H9 (cell line): ENCODE measurements at regions not wholly inside any gene's neighbourhood (a gene's known extent, or its start where the extent isn't known, plus 50 kb on each side); places are given as distances from the start of the nearest gene placed in this dataset.

Experiments used
- DNase-seq: peaks from one replicate; pipeline ENCODE4 v3.0.0-alpha.2; 2017
- H2AFZ ChIP-seq: one replicate; pipeline ENCODE4 v1.6.1; 2013; ENCODE audit warnings: mild to moderate bottlenecking, low read length, control low read depth, moderate library complexity
- H2AK5ac ChIP-seq: 2 replicates; pipeline ENCODE4 v1.6.1; 2013; ENCODE audit warnings: low read length, control low read depth, mixed read lengths; ENCODE audit not compliant: insufficient read length
- H2BK120ac ChIP-seq: one replicate; pipeline ENCODE4 v1.6.1; 2013; ENCODE audit warnings: low read depth, mild to moderate bottlenecking, low read length, control low read depth, inconsistent platforms; ENCODE audit not compliant: poor library complexity, severe bottlenecking
- H2BK12ac ChIP-seq: 2 replicates; pipeline ENCODE4 v1.6.1; 2013; ENCODE audit warnings: low read length, control low read depth, mixed read lengths, low read depth; ENCODE audit not compliant: insufficient read length
- H2BK15ac ChIP-seq: 2 replicates; pipeline ENCODE4 v1.6.1; 2013; ENCODE audit warnings: low read depth, low read length, control low read depth
- H2BK20ac ChIP-seq: one replicate; pipeline ENCODE4 v1.6.1; 2013; ENCODE audit warnings: low read depth, mild to moderate bottlenecking, low read length, control low read depth, inconsistent platforms; ENCODE audit not compliant: poor library complexity, severe bottlenecking
- H2BK5ac ChIP-seq: 2 replicates; pipeline ENCODE4 v1.6.1; 2013; ENCODE audit warnings: low read length, control low read depth, mixed read lengths; ENCODE audit not compliant: insufficient read length
- H3K14ac ChIP-seq: 2 replicates; pipeline ENCODE4 v1.6.1; 2013; ENCODE audit warnings: low read length, control low read depth; ENCODE audit not compliant: insufficient read depth
- H3K18ac ChIP-seq: 2 replicates; pipeline ENCODE4 v1.6.1; 2013; ENCODE audit warnings: low read depth, mild to moderate bottlenecking, mixed read lengths, low read length, control low read depth; ENCODE audit not compliant: insufficient read length
- H3K23ac ChIP-seq: 2 replicates; pipeline ENCODE4 v1.6.1; 2013; ENCODE audit warnings: low read length, control low read depth, mixed read lengths, low read depth; ENCODE audit not compliant: insufficient read length
- H3K23me2 ChIP-seq: 2 replicates; pipeline ENCODE4 v1.6.1; 2013; ENCODE audit warnings: low read depth, mild to moderate bottlenecking, mixed read lengths, low read length, control low read depth; ENCODE audit not compliant: insufficient read length, poor library complexity, severe bottlenecking
- H3K27ac ChIP-seq: 2 replicates; pipeline ENCODE4 v1.5.1; 2013; ENCODE audit warnings: low read length, control low read depth, mixed read lengths, low read depth; ENCODE audit not compliant: insufficient read length
- H3K27me3 ChIP-seq: 2 replicates; pipeline ENCODE4 v1.6.1; 2013; ENCODE audit warnings: low read length, control low read depth, inconsistent platforms; ENCODE audit not compliant: insufficient read depth
- H3K4ac ChIP-seq: 2 replicates; pipeline ENCODE4 v1.6.1; 2013; ENCODE audit warnings: low read depth, mild to moderate bottlenecking, control low read depth, inconsistent platforms, low read length, moderate library complexity
- H3K4me1 ChIP-seq: 2 replicates; pipeline ENCODE4 v1.6.1; 2013; ENCODE audit warnings: low read length, control low read depth, inconsistent platforms; ENCODE audit not compliant: insufficient read depth
- H3K4me2 ChIP-seq: 2 replicates; pipeline ENCODE4 v1.6.1; 2013; ENCODE audit warnings: low read length, control low read depth, mixed read lengths; ENCODE audit not compliant: insufficient read length, insufficient read depth
- H3K56ac ChIP-seq: 2 replicates; pipeline ENCODE4 v1.6.1; 2013; ENCODE audit warnings: low read depth, mild to moderate bottlenecking, mixed read lengths, low read length, control low read depth; ENCODE audit not compliant: insufficient read length
- H3K79me1 ChIP-seq: 2 replicates; pipeline ENCODE4 v1.6.1; 2013; ENCODE audit warnings: low read depth, mild to moderate bottlenecking, moderate library complexity, low read length, control low read depth, inconsistent platforms; ENCODE audit not compliant: insufficient read depth, poor library complexity, severe bottlenecking
- H3K79me2 ChIP-seq: 2 replicates; pipeline ENCODE4 v1.6.1; 2013; ENCODE audit warnings: low read length, control low read depth, inconsistent platforms; ENCODE audit not compliant: insufficient read depth
- H3K9ac ChIP-seq: 2 replicates; pipeline ENCODE4 v1.6.1; 2013; ENCODE audit warnings: low read length, control low read depth, mixed read lengths; ENCODE audit not compliant: insufficient read length; ENCODE audit errors: extremely low read depth
- H3K9me3 ChIP-seq: one replicate; pipeline ENCODE4 v1.6.1; 2013; ENCODE audit warnings: low read depth, low read length, inconsistent platforms; ENCODE audit not compliant: control insufficient read depth
- H3T11ph ChIP-seq: one replicate; pipeline ENCODE4 v1.6.1; 2013; ENCODE audit warnings: mild to moderate bottlenecking, low read length, control low read depth, inconsistent platforms
- H4K20me1 ChIP-seq: one replicate; pipeline ENCODE4 v1.6.1; 2013; ENCODE audit not compliant: control insufficient read depth, insufficient read length, insufficient read depth
- H4K5ac ChIP-seq: 2 replicates; pipeline ENCODE4 v1.6.1; 2013; ENCODE audit warnings: low read depth, mild to moderate bottlenecking, mixed read lengths, low read length, control low read depth; ENCODE audit not compliant: insufficient read length
- H4K8ac ChIP-seq: replicated peaks from 2 replicates; pipeline ENCODE4 v1.6.1; 2013; ENCODE audit warnings: low read length, control low read depth, mixed read lengths, low read depth; ENCODE audit not compliant: insufficient read length
- H4K91ac ChIP-seq: 2 replicates; pipeline ENCODE4 v1.6.1; 2013; ENCODE audit warnings: low read depth, mild to moderate bottlenecking, moderate library complexity, mixed read lengths, low read length, control low read depth; ENCODE audit not compliant: insufficient read length
- H3K27ac Mint-ChIP-seq, 3 experiments: 2 replicates in 2 of 3; 3 replicates in 1 of 3; pipeline ENCODE4 v1.8.0; 2020 to 2021; ENCODE audit warnings: mixed read lengths in 3 of 3, mild to moderate bottlenecking in 1 of 3, moderate library complexity in 1 of 3
- H3K27me3 Mint-ChIP-seq: 2 replicates; pipeline ENCODE4 v1.8.0; 2021; ENCODE audit warnings: low read depth, mild to moderate bottlenecking, moderate library complexity, mixed read lengths
- H3K36me3 Mint-ChIP-seq, 3 experiments: 2 replicates in 2 of 3; 3 replicates in 1 of 3; pipeline ENCODE4 v1.8.0; 2020 to 2021; ENCODE audit warnings: low read depth in 3 of 3, mixed read lengths in 3 of 3; ENCODE audit not compliant: insufficient read depth in 1 of 3
- H3K4me1 Mint-ChIP-seq, 2 experiments: 2 replicates each; pipeline ENCODE4 v1.8.0; 2020; ENCODE audit warnings: mixed read lengths in 2 of 2
- H3K4me3 Mint-ChIP-seq, 2 experiments: 2 replicates in 1 of 2; 3 replicates in 1 of 2; pipeline ENCODE4 v1.8.0; 2020 to 2021; ENCODE audit warnings: mild to moderate bottlenecking in 2 of 2, mixed read lengths in 2 of 2, moderate library complexity in 1 of 2
- H3K9me3 Mint-ChIP-seq, 2 experiments: 2 replicates in 1 of 2; 3 replicates in 1 of 2; pipeline ENCODE4 v1.8.0; 2020; ENCODE audit warnings: mild to moderate bottlenecking in 2 of 2, mixed read lengths in 2 of 2, moderate library complexity in 1 of 2
- TF ChIP-seq, protein P1 (sequence below): fragments of 200-600 bp; sonication (generic); conservative IDR thresholded peaks from 3 replicates; pipeline ENCODE4 v1.8.0; 2021; ENCODE audit warnings: antibody characterized with exemption, mild to moderate bottlenecking

- H4K5ac ChIP-seq = no peak overlapping the region
- H4K91ac ChIP-seq = no peak overlapping the region
- no peak overlapping the region for H3K23ac ChIP-seq
- no peak overlapping the region for H3K4ac ChIP-seq
- no peaks in the 10 kb centered on the region for H3K79me2 ChIP-seq
- no peak overlapping the region for H3T11ph ChIP-seq
- Mint-ChIP-seq H3K9me3 (peaks cover 3% of the 10 kb centered on the region in 2 experiments; a peak in 3 of 5 replicates), H3K27me3 (no peaks in the 10 kb centered on the region), H3K27ac (no peak overlapping the region), H3K36me3 (no peaks in the 10 kb centered on the region), H3K4me1 (no peaks in the 10 kb centered on the region), H3K4me3 (no peak overlapping the region)
- no peaks in the 10 kb centered on the region for H3K79me1 ChIP-seq
- DNase-seq = no peak
- H3K4me2 ChIP-seq = no peak overlapping the region
- no peak overlapping the region for H3K18ac ChIP-seq
- no peaks in the 10 kb centered on the region for H3K27me3 ChIP-seq
- H2BK120ac ChIP-seq = no peak overlapping the region
- H4K20me1 ChIP-seq = no peaks in the 10 kb centered on the region
- no peak overlapping the region for H2BK15ac ChIP-seq
- H3K9ac ChIP-seq = no peak overlapping the region
- H2BK5ac ChIP-seq = no peak overlapping the region
- H2BK20ac ChIP-seq = no peak overlapping the region
- TF ChIP-seq, protein P1, sequence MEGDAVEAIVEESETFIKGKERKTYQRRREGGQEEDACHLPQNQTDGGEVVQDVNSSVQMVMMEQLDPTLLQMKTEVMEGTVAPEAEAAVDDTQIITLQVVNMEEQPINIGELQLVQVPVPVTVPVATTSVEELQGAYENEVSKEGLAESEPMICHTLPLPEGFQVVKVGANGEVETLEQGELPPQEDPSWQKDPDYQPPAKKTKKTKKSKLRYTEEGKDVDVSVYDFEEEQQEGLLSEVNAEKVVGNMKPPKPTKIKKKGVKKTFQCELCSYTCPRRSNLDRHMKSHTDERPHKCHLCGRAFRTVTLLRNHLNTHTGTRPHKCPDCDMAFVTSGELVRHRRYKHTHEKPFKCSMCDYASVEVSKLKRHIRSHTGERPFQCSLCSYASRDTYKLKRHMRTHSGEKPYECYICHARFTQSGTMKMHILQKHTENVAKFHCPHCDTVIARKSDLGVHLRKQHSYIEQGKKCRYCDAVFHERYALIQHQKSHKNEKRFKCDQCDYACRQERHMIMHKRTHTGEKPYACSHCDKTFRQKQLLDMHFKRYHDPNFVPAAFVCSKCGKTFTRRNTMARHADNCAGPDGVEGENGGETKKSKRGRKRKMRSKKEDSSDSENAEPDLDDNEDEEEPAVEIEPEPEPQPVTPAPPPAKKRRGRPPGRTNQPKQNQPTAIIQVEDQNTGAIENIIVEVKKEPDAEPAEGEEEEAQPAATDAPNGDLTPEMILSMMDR = no peak
- H3K56ac ChIP-seq = no peak overlapping the region
- H2AK5ac ChIP-seq = no peak overlapping the region
- no peak overlapping the region for H2AFZ ChIP-seq
- H4K8ac ChIP-seq = no peak overlapping the region
- no peaks in the 10 kb centered on the region for H3K23me2 ChIP-seq
- H3K9me3 ChIP-seq = no peaks in the 10 kb centered on the region
- no peaks in the 10 kb centered on the region for H3K4me1 ChIP-seq
- no peak overlapping the region for H3K14ac ChIP-seq
- no peak overlapping the region for H2BK12ac ChIP-seq
- H3K27ac ChIP-seq = no peak overlapping the region
These were observed 150.6 kb upstream of the CCDC179 start for GRCh38 chr11:23010790-23011335.
